ENCODE measurements at regions not wholly inside any gene's neighbourhood (a gene's known extent, or its start where the extent isn't known, plus 50 kb on each side); places are given as distances from the start of the nearest gene placed in this dataset.

- TF ChIP-seq TAF1 (conservative IDR thresholded peaks at IDR 0.05) (no peak), RXRA (IDR thresholded peaks at IDR 0.05) (no peak), FOXA1 (IDR thresholded peaks at IDR 0.05) (no peak), YY1 (IDR thresholded peaks at IDR 0.05) (no peak), GABPA (IDR thresholded peaks at IDR 0.05 in 1 of 2, conservative IDR thresholded peaks at IDR 0.05 in 1 of 2) (no peak), MAX (IDR thresholded peaks at IDR 0.05) (no peak), JUND (IDR thresholded peaks at IDR 0.05) (no peak), RAD21 (IDR thresholded peaks at IDR 0.05) (no peak), NR2F2 (IDR thresholded peaks at IDR 0.05) (no peak), HNF4A (conservative IDR thresholded peaks at IDR 0.05) (no peak)
- TF ChIP-seq, protein P1, sequence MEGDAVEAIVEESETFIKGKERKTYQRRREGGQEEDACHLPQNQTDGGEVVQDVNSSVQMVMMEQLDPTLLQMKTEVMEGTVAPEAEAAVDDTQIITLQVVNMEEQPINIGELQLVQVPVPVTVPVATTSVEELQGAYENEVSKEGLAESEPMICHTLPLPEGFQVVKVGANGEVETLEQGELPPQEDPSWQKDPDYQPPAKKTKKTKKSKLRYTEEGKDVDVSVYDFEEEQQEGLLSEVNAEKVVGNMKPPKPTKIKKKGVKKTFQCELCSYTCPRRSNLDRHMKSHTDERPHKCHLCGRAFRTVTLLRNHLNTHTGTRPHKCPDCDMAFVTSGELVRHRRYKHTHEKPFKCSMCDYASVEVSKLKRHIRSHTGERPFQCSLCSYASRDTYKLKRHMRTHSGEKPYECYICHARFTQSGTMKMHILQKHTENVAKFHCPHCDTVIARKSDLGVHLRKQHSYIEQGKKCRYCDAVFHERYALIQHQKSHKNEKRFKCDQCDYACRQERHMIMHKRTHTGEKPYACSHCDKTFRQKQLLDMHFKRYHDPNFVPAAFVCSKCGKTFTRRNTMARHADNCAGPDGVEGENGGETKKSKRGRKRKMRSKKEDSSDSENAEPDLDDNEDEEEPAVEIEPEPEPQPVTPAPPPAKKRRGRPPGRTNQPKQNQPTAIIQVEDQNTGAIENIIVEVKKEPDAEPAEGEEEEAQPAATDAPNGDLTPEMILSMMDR (IDR thresholded peaks at IDR 0.05; ENCODE audit: low read depth, low read length, missing input control): no peak
- TF ChIP-seq, protein P2, sequence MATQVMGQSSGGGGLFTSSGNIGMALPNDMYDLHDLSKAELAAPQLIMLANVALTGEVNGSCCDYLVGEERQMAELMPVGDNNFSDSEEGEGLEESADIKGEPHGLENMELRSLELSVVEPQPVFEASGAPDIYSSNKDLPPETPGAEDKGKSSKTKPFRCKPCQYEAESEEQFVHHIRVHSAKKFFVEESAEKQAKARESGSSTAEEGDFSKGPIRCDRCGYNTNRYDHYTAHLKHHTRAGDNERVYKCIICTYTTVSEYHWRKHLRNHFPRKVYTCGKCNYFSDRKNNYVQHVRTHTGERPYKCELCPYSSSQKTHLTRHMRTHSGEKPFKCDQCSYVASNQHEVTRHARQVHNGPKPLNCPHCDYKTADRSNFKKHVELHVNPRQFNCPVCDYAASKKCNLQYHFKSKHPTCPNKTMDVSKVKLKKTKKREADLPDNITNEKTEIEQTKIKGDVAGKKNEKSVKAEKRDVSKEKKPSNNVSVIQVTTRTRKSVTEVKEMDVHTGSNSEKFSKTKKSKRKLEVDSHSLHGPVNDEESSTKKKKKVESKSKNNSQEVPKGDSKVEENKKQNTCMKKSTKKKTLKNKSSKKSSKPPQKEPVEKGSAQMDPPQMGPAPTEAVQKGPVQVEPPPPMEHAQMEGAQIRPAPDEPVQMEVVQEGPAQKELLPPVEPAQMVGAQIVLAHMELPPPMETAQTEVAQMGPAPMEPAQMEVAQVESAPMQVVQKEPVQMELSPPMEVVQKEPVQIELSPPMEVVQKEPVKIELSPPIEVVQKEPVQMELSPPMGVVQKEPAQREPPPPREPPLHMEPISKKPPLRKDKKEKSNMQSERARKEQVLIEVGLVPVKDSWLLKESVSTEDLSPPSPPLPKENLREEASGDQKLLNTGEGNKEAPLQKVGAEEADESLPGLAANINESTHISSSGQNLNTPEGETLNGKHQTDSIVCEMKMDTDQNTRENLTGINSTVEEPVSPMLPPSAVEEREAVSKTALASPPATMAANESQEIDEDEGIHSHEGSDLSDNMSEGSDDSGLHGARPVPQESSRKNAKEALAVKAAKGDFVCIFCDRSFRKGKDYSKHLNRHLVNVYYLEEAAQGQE (IDR thresholded peaks at IDR 0.05): no peak
These were observed 1817.5 kb upstream of the NUDT12 start for GRCh38 chr5:105380126-105380525.

All from liver (tissue), 3 donors.